ENCODE measurements at regions not wholly inside any gene's neighbourhood (a gene's known extent, or its start where the extent isn't known, plus 50 kb on each side); places are given as distances from the start of the nearest gene placed in this dataset.

DNA sequence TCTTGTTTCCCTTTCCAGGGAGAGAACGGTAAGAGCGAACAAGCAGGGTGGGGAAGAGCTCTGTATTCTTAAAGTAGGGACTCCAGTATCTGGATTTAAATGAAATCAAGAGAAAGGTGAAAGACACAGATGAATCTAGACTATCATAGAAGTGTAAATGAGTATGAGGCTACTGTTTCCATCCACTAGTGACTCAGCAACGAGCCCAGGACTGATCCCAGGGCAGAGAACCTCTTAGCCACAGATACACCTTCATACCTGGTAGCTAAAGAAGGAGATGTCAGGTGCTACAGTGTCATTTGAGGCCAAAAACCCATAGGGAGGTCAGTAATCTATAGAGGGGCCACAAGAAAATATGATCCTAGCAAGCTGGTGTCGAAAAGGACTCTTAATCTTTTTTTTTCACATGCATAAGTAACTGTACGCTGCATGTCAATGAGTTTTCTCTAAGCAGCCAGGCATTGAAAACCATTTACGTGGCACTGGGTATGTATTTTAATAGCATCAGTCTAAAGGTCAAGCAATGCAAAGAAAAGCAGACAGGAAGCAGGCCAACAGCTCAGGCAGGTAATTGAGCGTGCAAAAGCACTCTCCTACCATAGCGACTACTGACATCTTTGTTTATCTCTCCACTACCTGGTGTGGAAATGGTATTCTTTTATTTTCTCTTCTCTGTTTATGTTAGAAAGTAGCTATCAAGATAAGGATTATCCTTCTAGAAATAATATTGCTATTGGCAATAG lies 91.5 kb upstream of the EGR2 start:
- no peaks in the 10 kb centered on the region for H3K4me1 ChIP-seq
- H3K27ac ChIP-seq = no peak overlapping the region
- TF ChIP-seq, protein P1, sequence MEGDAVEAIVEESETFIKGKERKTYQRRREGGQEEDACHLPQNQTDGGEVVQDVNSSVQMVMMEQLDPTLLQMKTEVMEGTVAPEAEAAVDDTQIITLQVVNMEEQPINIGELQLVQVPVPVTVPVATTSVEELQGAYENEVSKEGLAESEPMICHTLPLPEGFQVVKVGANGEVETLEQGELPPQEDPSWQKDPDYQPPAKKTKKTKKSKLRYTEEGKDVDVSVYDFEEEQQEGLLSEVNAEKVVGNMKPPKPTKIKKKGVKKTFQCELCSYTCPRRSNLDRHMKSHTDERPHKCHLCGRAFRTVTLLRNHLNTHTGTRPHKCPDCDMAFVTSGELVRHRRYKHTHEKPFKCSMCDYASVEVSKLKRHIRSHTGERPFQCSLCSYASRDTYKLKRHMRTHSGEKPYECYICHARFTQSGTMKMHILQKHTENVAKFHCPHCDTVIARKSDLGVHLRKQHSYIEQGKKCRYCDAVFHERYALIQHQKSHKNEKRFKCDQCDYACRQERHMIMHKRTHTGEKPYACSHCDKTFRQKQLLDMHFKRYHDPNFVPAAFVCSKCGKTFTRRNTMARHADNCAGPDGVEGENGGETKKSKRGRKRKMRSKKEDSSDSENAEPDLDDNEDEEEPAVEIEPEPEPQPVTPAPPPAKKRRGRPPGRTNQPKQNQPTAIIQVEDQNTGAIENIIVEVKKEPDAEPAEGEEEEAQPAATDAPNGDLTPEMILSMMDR (IDR thresholded peaks at IDR 0.05) = no peak
- no peaks in the 10 kb centered on the region for H3K9me3 ChIP-seq
- no peak for DNase-seq (ENCODE audit: low spot score in 2 of 2)
- H3K27me3 ChIP-seq = no peaks in the 10 kb centered on the region
- H3K36me3 ChIP-seq = no peaks in the 10 kb centered on the region
- no peak overlapping the region for H3K4me3 ChIP-seq
- intact Hi-C loops (cut with DNase I) = no loop called here

- intact Hi-C loops (cut with DNase I) = no loop called here
- Histone ChIP-seq H3K36me3 (no peaks in the 10 kb centered on the region), H3K9me3 (no peaks in the 10 kb centered on the region), H3K27me3 (no peaks in the 10 kb centered on the region), H3K4me1 (no peaks in the 10 kb centered on the region), H3K27ac (no peak overlapping the region), H3K4me3 (no peak overlapping the region)
- TF ChIP-seq, protein P1 (IDR thresholded peaks at IDR 0.05) = no peak
- no peak for DNase-seq (ENCODE audit: low spot score in 2 of 2)
Observed at GRCh38 chr10:62904281-62904875, 88.2 kb upstream of the EGR2 start.

DNA sequence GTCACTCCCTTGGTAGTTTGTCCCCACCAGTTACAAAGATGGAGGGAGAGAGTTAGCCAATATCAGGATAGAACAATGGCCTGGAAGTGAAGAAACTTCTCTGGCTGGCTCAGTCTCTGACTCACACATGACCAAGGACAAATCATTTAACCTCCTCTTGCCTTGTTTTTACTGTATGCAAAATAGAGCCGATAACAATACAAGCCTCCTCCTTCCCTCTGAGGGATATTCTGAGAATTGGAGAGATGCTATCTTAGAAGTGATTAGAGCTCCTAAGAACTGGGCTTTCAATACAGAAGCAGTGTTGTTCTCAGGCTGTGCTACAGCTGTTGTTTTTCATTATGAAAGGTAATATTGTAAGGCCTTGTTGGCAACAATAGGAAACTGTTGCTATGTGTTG lies 87.7 kb upstream of the EGR2 start:
- intact Hi-C loops (cut with DNase I) = no loop called here
- no peak overlapping the region for H3K27ac ChIP-seq
- no peaks in the 10 kb centered on the region for H3K4me1 ChIP-seq
- TF ChIP-seq, protein P1 (IDR thresholded peaks at IDR 0.05) = no peak
- H3K27me3 ChIP-seq = no peaks in the 10 kb centered on the region
- no peaks in the 10 kb centered on the region for H3K36me3 ChIP-seq
- H3K9me3 ChIP-seq = no peaks in the 10 kb centered on the region
- H3K4me3 ChIP-seq = no peak overlapping the region
- DNase-seq (ENCODE audit: low spot score in 2 of 2) = no peak

- Histone ChIP-seq H3K36me3 (no peaks in the 10 kb centered on the region), H3K9me3 (no peaks in the 10 kb centered on the region), H3K4me1 (no peaks in the 10 kb centered on the region), H3K27me3 (no peaks in the 10 kb centered on the region), H3K4me3 (no peak overlapping the region), H3K27ac (no peak overlapping the region)
- TF ChIP-seq, protein P1 (IDR thresholded peaks at IDR 0.05) = no peak
- DNase-seq (ENCODE audit: low spot score in 2 of 2) = no peak
- intact Hi-C loops (cut with DNase I) = no loop called here
Observed at GRCh38 chr10:62900829-62901571, 84.8 kb upstream of the EGR2 start.

- Histone ChIP-seq H3K9me3 (no peaks in the 10 kb centered on the region), H3K27ac (no peak overlapping the region), H3K4me1 (no peaks in the 10 kb centered on the region), H3K4me3 (no peak overlapping the region), H3K36me3 (no peaks in the 10 kb centered on the region), H3K27me3 (no peaks in the 10 kb centered on the region)
- TF ChIP-seq, protein P1 (IDR thresholded peaks at IDR 0.05) = no peak
- no peak for DNase-seq (ENCODE audit: low spot score in 2 of 2)
- intact Hi-C loops (cut with DNase I) = no loop called here
Observed at GRCh38 chr10:62899311-62899710, 83.1 kb upstream of the EGR2 start.

Data from ascending aorta (tissue), 2 donors.